Activated CD4-positive, alpha-beta memory T cell treated with anti-CD3 and anti-CD28 coated beads for 36 hours (primary cell): ENCODE measurements at regions not wholly inside any gene's neighbourhood (a gene's known extent, or its start where the extent isn't known, plus 50 kb on each side); places are given as distances from the start of the nearest gene placed in this dataset.

Source experiments
- CTCF ChIA-PET: fragments of 350-600 bp; sonication (Branson Sonifier 250); formaldehyde crosslinking; loops from one replicate; lab custom pipeline; 2021; ENCODE audit warnings: antibody characterized with exemption, inconsistent platforms; lab: Charles Lee
- POLR2A ChIA-PET: fragments of 350-600 bp; sonication (Branson Sonifier 250); formaldehyde crosslinking; loops from one replicate; lab custom pipeline; 2021; ENCODE audit warnings: antibody characterized with exemption; lab: Charles Lee
- DNase-seq: peaks from one replicate; pipeline ENCODE4 v3.0.0-alpha.2; 2020
- H3K27ac Mint-ChIP-seq: one replicate; pipeline ENCODE4 v1.8.0; 2021; ENCODE audit warnings: mixed read lengths
- H3K27me3 Mint-ChIP-seq: one replicate; pipeline ENCODE4 v1.8.0; 2021; ENCODE audit warnings: mixed read lengths
- H3K36me3 Mint-ChIP-seq: one replicate; pipeline ENCODE4 v1.8.0; 2021; ENCODE audit warnings: mixed read lengths
- H3K4me1 Mint-ChIP-seq: one replicate; pipeline ENCODE4 v1.8.0; 2021; ENCODE audit warnings: low read depth, mixed read lengths
- H3K4me3 Mint-ChIP-seq: one replicate; pipeline ENCODE4 v1.8.0; 2021; ENCODE audit warnings: mild to moderate bottlenecking, mixed read lengths
- H3K9me3 Mint-ChIP-seq: one replicate; pipeline ENCODE4 v1.8.0; 2021; ENCODE audit warnings: mixed read lengths
- intact Hi-C: fragments of 100-400 bp; cut with micrococcal nuclease; formaldehyde crosslinking; loops from one replicate; pipeline ENCODE4 v1.15.1; 2023

- POLR2A ChIA-PET, result no interaction called here
- no peak overlapping the region for H3K4me3 Mint-ChIP-seq
- no peak overlapping the region for H3K27ac Mint-ChIP-seq
- no peaks in the 10 kb centered on the region for H3K4me1 Mint-ChIP-seq
- DNase-seq, result no peak
- H3K9me3 Mint-ChIP-seq, result peaks cover 2% of the 10 kb centered on the region
- H3K36me3 Mint-ChIP-seq, result no peaks in the 10 kb centered on the region
- intact Hi-C loops, result no loop called here
- CTCF ChIA-PET, result no interaction called here
- peaks cover 3% of the 10 kb centered on the region for H3K27me3 Mint-ChIP-seq
Observed at GRCh38 chr4:100130964-100131363, 59.3 kb downstream of the DDIT4L start.

- Mint-ChIP-seq H3K36me3 (no peaks in the 10 kb centered on the region), H3K27me3 (peaks cover 3% of the 10 kb centered on the region), H3K4me1 (no peaks in the 10 kb centered on the region), H3K9me3 (peaks cover 3% of the 10 kb centered on the region), H3K4me3 (no peak overlapping the region), H3K27ac (no peak overlapping the region)
- CTCF ChIA-PET, result no interaction called here
- intact Hi-C loops, result no loop called here
- no peak for DNase-seq
- POLR2A ChIA-PET, result no interaction called here
Observed at GRCh38 chr4:100130491-100130890, 59.8 kb downstream of the DDIT4L start.

GRCh38 chr4:100129774-100130173 is 60.5 kb downstream of the DDIT4L start:
- no peaks in the 10 kb centered on the region for H3K36me3 Mint-ChIP-seq
- no peaks in the 10 kb centered on the region for H3K4me1 Mint-ChIP-seq
- ChIA-PET POLR2A (no interaction called here), CTCF (no interaction called here)
- peaks cover 11% of the 10 kb centered on the region for H3K9me3 Mint-ChIP-seq
- intact Hi-C loops, result no loop called here
- peaks cover 5% of the 10 kb centered on the region for H3K27me3 Mint-ChIP-seq
- DNase-seq, result no peak
- no peak overlapping the region for H3K4me3 Mint-ChIP-seq
- H3K27ac Mint-ChIP-seq, result no peak overlapping the region

GRCh38 chr4:100128338-100128737 is 61.9 kb downstream of the DDIT4L start:
- H3K4me1 Mint-ChIP-seq, result no peaks in the 10 kb centered on the region
- CTCF ChIA-PET, result interaction anchor here (1.0 kb wide), 1 partner anchor 35 kb away, joined by 3 read pairs; no protein-coding TSS in a partner anchor
- POLR2A ChIA-PET, result no interaction called here

GRCh38 chr4:100124715-100125114 is 65.6 kb downstream of the DDIT4L start:
- H3K9me3 Mint-ChIP-seq, result peaks cover 16% of the 10 kb centered on the region
- H3K4me3 Mint-ChIP-seq, result no peak overlapping the region
- no peak for DNase-seq
- no peaks in the 10 kb centered on the region for H3K4me1 Mint-ChIP-seq
- intact Hi-C loops, result no loop called here
- H3K27me3 Mint-ChIP-seq, result peaks cover 5% of the 10 kb centered on the region
- H3K27ac Mint-ChIP-seq, result no peak overlapping the region
- H3K36me3 Mint-ChIP-seq, result no peaks in the 10 kb centered on the region
- ChIA-PET POLR2A (no interaction called here), CTCF (no interaction called here)

More at GRCh38 chr4:100128338-100128737, 61.9 kb downstream of the DDIT4L start:
- H3K27me3 Mint-ChIP-seq, result peaks cover 5% of the 10 kb centered on the region
- H3K36me3 Mint-ChIP-seq, result no peaks in the 10 kb centered on the region
- H3K4me3 Mint-ChIP-seq, result no peak overlapping the region
- intact Hi-C loops, result no loop called here
- H3K27ac Mint-ChIP-seq, result no peak overlapping the region
- no peak for DNase-seq
- peaks cover 16% of the 10 kb centered on the region for H3K9me3 Mint-ChIP-seq

GRCh38 chr4:100118181-100118580 is 72.1 kb downstream of the DDIT4L start:
- H3K4me1 Mint-ChIP-seq, result no peaks in the 10 kb centered on the region
- H3K27me3 Mint-ChIP-seq, result peaks cover 2% of the 10 kb centered on the region
- ChIA-PET CTCF (no interaction called here), POLR2A (no interaction called here)
- intact Hi-C loops, result no loop called here
- no peak for DNase-seq
- no peaks in the 10 kb centered on the region for H3K9me3 Mint-ChIP-seq
- no peaks in the 10 kb centered on the region for H3K36me3 Mint-ChIP-seq
- no peak overlapping the region for H3K27ac Mint-ChIP-seq
- H3K4me3 Mint-ChIP-seq, result no peak overlapping the region

GRCh38 chr4:100117750-100118149 is 72.5 kb downstream of the DDIT4L start:
- H3K9me3 Mint-ChIP-seq, result no peaks in the 10 kb centered on the region
- POLR2A ChIA-PET, result no interaction called here
- intact Hi-C loops, result no loop called here
- no peaks in the 10 kb centered on the region for H3K4me1 Mint-ChIP-seq
- H3K4me3 Mint-ChIP-seq, result no peak overlapping the region
- H3K27ac Mint-ChIP-seq, result no peak overlapping the region
- CTCF ChIA-PET, result no interaction called here
- H3K27me3 Mint-ChIP-seq, result peaks cover 2% of the 10 kb centered on the region
- DNase-seq, result no peak
- H3K36me3 Mint-ChIP-seq, result no peaks in the 10 kb centered on the region

- H3K27me3 Mint-ChIP-seq, result no peaks in the 10 kb centered on the region
- intact Hi-C loops, result no loop called here
- H3K4me3 Mint-ChIP-seq, result no peak overlapping the region
- no peaks in the 10 kb centered on the region for H3K9me3 Mint-ChIP-seq
- DNase-seq, result no peak
- no peak overlapping the region for H3K27ac Mint-ChIP-seq
- H3K4me1 Mint-ChIP-seq, result no peaks in the 10 kb centered on the region
- H3K36me3 Mint-ChIP-seq, result no peaks in the 10 kb centered on the region
- CTCF ChIA-PET, result no interaction called here
- POLR2A ChIA-PET, result no interaction called here
Observed at GRCh38 chr4:100114909-100115308, 75.4 kb downstream of the DDIT4L start.

- CTCF ChIA-PET, result no interaction called here
- no peaks in the 10 kb centered on the region for H3K9me3 Mint-ChIP-seq
- H3K4me1 Mint-ChIP-seq, result no peaks in the 10 kb centered on the region
Observed at GRCh38 chr4:100113732-100114131, 76.5 kb downstream of the DDIT4L start.

GRCh38 chr4:100113096-100113495 is 77.2 kb downstream of the DDIT4L start:
- ChIA-PET CTCF (interaction anchor here (0.9 kb wide), 1 partner anchor 20 kb away, joined by 4 read pairs; no protein-coding TSS in a partner anchor), POLR2A (no interaction called here)
- intact Hi-C loops, result no loop called here
- DNase-seq, result no peak
- Mint-ChIP-seq H3K4me3 (no peak overlapping the region), H3K9me3 (no peaks in the 10 kb centered on the region), H3K27me3 (no peaks in the 10 kb centered on the region), H3K27ac (no peak overlapping the region), H3K4me1 (no peaks in the 10 kb centered on the region), H3K36me3 (no peaks in the 10 kb centered on the region)

More at GRCh38 chr4:100113732-100114131, 76.5 kb downstream of the DDIT4L start:
- DNase-seq, result no peak
- Mint-ChIP-seq H3K4me3 (no peak overlapping the region), H3K27me3 (no peaks in the 10 kb centered on the region), H3K27ac (no peak overlapping the region), H3K36me3 (no peaks in the 10 kb centered on the region)
- intact Hi-C loops, result no loop called here
- POLR2A ChIA-PET, result no interaction called here

GRCh38 chr4:100109921-100110320 is 80.3 kb downstream of the DDIT4L start:
- Mint-ChIP-seq H3K36me3 (no peaks in the 10 kb centered on the region), H3K9me3 (no peaks in the 10 kb centered on the region), H3K27ac (no peak overlapping the region), H3K27me3 (no peaks in the 10 kb centered on the region), H3K4me1 (peaks cover 8% of the 10 kb centered on the region), H3K4me3 (no peak overlapping the region)
- ChIA-PET CTCF (no interaction called here), POLR2A (no interaction called here)
- intact Hi-C loops, result no loop called here
- DNase-seq, result no peak

- H3K9me3 Mint-ChIP-seq, result no peaks in the 10 kb centered on the region
- ChIA-PET POLR2A (no interaction called here), CTCF (interaction anchor here (1.0 kb wide), 1 partner anchor 12 kb away, joined by 4 read pairs; no protein-coding TSS in a partner anchor)
- DNase-seq, result no peak
- no peak overlapping the region for H3K27ac Mint-ChIP-seq
- no peak overlapping the region for H3K4me3 Mint-ChIP-seq
- H3K4me1 Mint-ChIP-seq, result peaks cover 8% of the 10 kb centered on the region
- intact Hi-C loops, result no loop called here
- H3K36me3 Mint-ChIP-seq, result no peaks in the 10 kb centered on the region
- no peaks in the 10 kb centered on the region for H3K27me3 Mint-ChIP-seq
Observed at GRCh38 chr4:100108869-100109268, 81.4 kb downstream of the DDIT4L start.

- no peaks in the 10 kb centered on the region for H3K36me3 Mint-ChIP-seq
- ChIA-PET POLR2A (no interaction called here), CTCF (interaction anchor here (0.6 to 2.1 kb wide), 3 partner anchors 9 to 14 kb away, joined by 3 to 14 read pairs (median 12); no protein-coding TSS in a partner anchor)
- intact Hi-C loops, result no loop called here
- peaks cover 8% of the 10 kb centered on the region for H3K4me1 Mint-ChIP-seq
- no peaks in the 10 kb centered on the region for H3K27me3 Mint-ChIP-seq
- no peaks in the 10 kb centered on the region for H3K9me3 Mint-ChIP-seq
- H3K4me3 Mint-ChIP-seq, result no peak overlapping the region
- no peak overlapping the region for H3K27ac Mint-ChIP-seq
- peak; percentile 19 for DNase-seq
Observed at GRCh38 chr4:100106982-100107381, 83.3 kb downstream of the DDIT4L start.
